ENCODE measurements at regions not wholly inside any gene's neighbourhood (a gene's known extent, or its start where the extent isn't known, plus 50 kb on each side); places are given as distances from the start of the nearest gene placed in this dataset.

GRCh38 chr1:14437417-14437918 is 161.0 kb upstream of the KAZN start:
- no peaks in the 10 kb centered on the region for H3K4me1 ChIP-seq (ENCODE audit: control insufficient read depth, low read length)
- H3K4me3 ChIP-seq (ENCODE audit: low read length): no peak overlapping the region
- no peak overlapping the region for H3K4me2 ChIP-seq (ENCODE audit: low read length)
- no peaks in the 10 kb centered on the region for H3K9me3 ChIP-seq (ENCODE audit: control insufficient read depth, insufficient read depth, low read length)
- no peaks in the 10 kb centered on the region for H3K36me3 ChIP-seq (ENCODE audit: control insufficient read depth, low read length)
- H3K9me2 ChIP-seq (replicated peaks; ENCODE audit: control insufficient read depth, low read length): no peaks in the 10 kb centered on the region
- no peaks in the 10 kb centered on the region for H4K20me1 ChIP-seq (ENCODE audit: control insufficient read depth, insufficient read depth, low read depth, low read length)
- H3F3A ChIP-seq (ENCODE audit: control insufficient read depth, insufficient read depth): no peaks in the 10 kb centered on the region
- TF ChIP-seq EZH2phosphoT487 (IDR thresholded peaks at IDR 0.05; ENCODE audit: borderline replicate concordance, low read length) (no peak), CTCF (IDR thresholded peaks at IDR 0.05; ENCODE audit: low read depth, low read length, poor library complexity, severe bottlenecking) (no peak)
- no peak overlapping the region for H3K27ac ChIP-seq (ENCODE audit: low read depth, low read length)
- H3K27me3 ChIP-seq (ENCODE audit: control insufficient read depth, low read length): no peaks in the 10 kb centered on the region
- H3K79me2 ChIP-seq (ENCODE audit: control insufficient read depth, low read length): no peaks in the 10 kb centered on the region

- Histone ChIP-seq H3K27ac (ENCODE audit: low read depth, low read length) (no peak overlapping the region), H3K4me3 (ENCODE audit: low read length) (no peak overlapping the region), H3K9me2 (replicated peaks; ENCODE audit: control insufficient read depth, low read length) (no peaks in the 10 kb centered on the region), H3K36me3 (ENCODE audit: control insufficient read depth, low read length) (no peaks in the 10 kb centered on the region), H4K20me1 (ENCODE audit: control insufficient read depth, insufficient read depth, low read depth, low read length) (no peaks in the 10 kb centered on the region), H3K27me3 (ENCODE audit: control insufficient read depth, low read length) (no peaks in the 10 kb centered on the region), H3K79me2 (ENCODE audit: control insufficient read depth, low read length) (no peaks in the 10 kb centered on the region), H3K4me1 (ENCODE audit: control insufficient read depth, low read length) (no peaks in the 10 kb centered on the region), H3K4me2 (ENCODE audit: low read length) (no peak overlapping the region), H3K9me3 (ENCODE audit: control insufficient read depth, insufficient read depth, low read length) (no peaks in the 10 kb centered on the region), H3F3A (ENCODE audit: control insufficient read depth, insufficient read depth) (no peaks in the 10 kb centered on the region)
- TF ChIP-seq CTCF (IDR thresholded peaks at IDR 0.05; ENCODE audit: low read depth, low read length, poor library complexity, severe bottlenecking) (no peak), EZH2phosphoT487 (IDR thresholded peaks at IDR 0.05; ENCODE audit: borderline replicate concordance, low read length) (no peak)
These were observed 160.2 kb upstream of the KAZN start for GRCh38 chr1:14438127-14438769.

GRCh38 chr1:14439015-14439414 is 159.5 kb upstream of the KAZN start:
- Histone ChIP-seq H3K27me3 (ENCODE audit: control insufficient read depth, low read length) (no peaks in the 10 kb centered on the region), H3K79me2 (ENCODE audit: control insufficient read depth, low read length) (no peaks in the 10 kb centered on the region), H3K4me3 (ENCODE audit: low read length) (no peak overlapping the region), H3F3A (ENCODE audit: control insufficient read depth, insufficient read depth) (no peaks in the 10 kb centered on the region), H3K9me2 (replicated peaks; ENCODE audit: control insufficient read depth, low read length) (no peaks in the 10 kb centered on the region), H4K20me1 (ENCODE audit: control insufficient read depth, insufficient read depth, low read depth, low read length) (no peaks in the 10 kb centered on the region), H3K36me3 (ENCODE audit: control insufficient read depth, low read length) (no peaks in the 10 kb centered on the region), H3K27ac (ENCODE audit: low read depth, low read length) (no peak overlapping the region), H3K4me2 (ENCODE audit: low read length) (no peak overlapping the region), H3K9me3 (ENCODE audit: control insufficient read depth, insufficient read depth, low read length) (no peaks in the 10 kb centered on the region), H3K4me1 (ENCODE audit: control insufficient read depth, low read length) (no peaks in the 10 kb centered on the region)
- TF ChIP-seq CTCF (IDR thresholded peaks at IDR 0.05; ENCODE audit: low read depth, low read length, poor library complexity, severe bottlenecking) (no peak), EZH2phosphoT487 (IDR thresholded peaks at IDR 0.05; ENCODE audit: borderline replicate concordance, low read length) (no peak)

Measured in DOHH2 (cell line).